Stimulated activated CD4-positive, alpha-beta T cell treated with anti-CD3 and anti-CD28 coated beads, Interleukin-4, amount 100 ng/mL, for 4 hours (primary cell): ENCODE measurements at regions not wholly inside any gene's neighbourhood (a gene's known extent, or its start where the extent isn't known, plus 50 kb on each side); places are given as distances from the start of the nearest gene placed in this dataset.
"Not testable (repeated sequence)": the region's sequence is repeated elsewhere in the genome, so short reads cannot be mapped to it uniquely, and the experiment has no call there.

ENCODE experiments used
- DNase-seq, 2 experiments: peaks; one replicate each; pipeline ENCODE4 v3.0.0-alpha.2; 2020

DNA sequence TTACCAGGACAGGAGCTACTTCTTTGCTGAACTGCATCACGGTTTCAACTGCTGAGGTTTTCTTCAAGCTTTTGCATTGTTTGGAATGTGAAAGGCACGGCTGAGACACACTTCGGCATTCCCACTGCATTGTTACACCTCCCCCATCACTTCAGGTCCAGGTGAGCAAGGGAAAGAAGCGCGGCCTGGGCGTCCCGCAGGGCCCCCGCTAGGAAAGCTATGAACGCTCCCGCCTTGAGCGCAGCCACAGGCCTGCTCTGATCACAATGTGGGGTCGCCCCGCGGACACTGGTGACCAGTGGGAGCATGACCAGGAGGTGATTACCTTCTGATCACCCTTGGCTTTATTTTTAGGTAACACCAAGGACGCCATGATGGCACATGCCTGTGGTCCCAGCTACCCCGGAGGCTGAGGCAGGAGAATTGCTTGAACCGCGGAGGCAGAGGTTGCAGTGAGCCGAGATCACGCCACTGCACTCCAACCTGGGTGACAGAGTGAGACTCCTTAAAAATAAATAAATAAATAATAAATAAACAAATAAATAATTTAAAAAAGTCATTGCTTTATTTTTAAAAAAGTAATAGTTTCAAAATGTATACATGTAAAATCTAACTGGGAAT is 82.2 kb upstream of the ANTXRL start:
- DNase-seq = not testable (repeated sequence)

DNA sequence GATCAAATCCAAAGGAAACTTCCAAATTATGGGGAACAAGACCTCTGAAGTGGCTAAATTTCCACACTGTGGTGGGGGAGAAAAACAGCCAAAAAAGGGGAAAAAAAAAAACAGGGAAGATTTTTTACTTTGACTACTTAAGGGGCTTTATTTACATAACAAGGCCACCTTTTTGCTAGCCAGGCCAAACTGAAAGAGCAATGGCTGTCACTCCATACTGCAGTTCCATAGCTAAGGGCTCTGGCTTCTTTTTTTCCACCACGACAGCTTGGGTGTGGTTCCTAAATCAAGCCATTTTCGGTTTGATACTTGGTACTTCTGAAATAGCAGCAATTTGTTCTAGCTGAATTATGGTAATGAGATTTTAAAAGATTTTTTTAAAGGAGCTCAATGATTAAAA is 76.4 kb upstream of the ANTXRL start:
- not testable (repeated sequence) for DNase-seq

DNA sequence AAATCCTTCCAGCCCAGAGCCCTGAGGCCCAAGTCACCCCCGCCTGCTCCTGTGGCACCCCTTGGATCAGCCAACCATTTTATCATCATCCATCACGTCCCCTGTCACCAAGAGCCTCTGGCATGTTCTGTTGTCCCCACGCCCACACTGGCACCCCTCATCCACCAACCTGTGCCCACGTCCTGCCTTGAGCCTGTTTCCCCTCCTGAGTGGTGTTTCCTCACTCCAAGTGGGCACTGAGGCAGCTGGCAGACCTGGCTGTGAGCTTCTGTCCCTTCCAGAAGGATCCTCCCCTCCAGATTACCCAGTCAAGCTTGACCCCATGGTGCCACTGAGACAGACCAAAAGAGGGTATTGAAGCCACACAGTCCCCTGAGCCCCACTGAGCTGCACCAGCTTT is 71.4 kb upstream of the ANTXRL start:
- DNase-seq = no peak

GRCh38 chr10:46216003-46216634 is 70.7 kb upstream of the ANTXRL start:
- no peak for DNase-seq

DNA sequence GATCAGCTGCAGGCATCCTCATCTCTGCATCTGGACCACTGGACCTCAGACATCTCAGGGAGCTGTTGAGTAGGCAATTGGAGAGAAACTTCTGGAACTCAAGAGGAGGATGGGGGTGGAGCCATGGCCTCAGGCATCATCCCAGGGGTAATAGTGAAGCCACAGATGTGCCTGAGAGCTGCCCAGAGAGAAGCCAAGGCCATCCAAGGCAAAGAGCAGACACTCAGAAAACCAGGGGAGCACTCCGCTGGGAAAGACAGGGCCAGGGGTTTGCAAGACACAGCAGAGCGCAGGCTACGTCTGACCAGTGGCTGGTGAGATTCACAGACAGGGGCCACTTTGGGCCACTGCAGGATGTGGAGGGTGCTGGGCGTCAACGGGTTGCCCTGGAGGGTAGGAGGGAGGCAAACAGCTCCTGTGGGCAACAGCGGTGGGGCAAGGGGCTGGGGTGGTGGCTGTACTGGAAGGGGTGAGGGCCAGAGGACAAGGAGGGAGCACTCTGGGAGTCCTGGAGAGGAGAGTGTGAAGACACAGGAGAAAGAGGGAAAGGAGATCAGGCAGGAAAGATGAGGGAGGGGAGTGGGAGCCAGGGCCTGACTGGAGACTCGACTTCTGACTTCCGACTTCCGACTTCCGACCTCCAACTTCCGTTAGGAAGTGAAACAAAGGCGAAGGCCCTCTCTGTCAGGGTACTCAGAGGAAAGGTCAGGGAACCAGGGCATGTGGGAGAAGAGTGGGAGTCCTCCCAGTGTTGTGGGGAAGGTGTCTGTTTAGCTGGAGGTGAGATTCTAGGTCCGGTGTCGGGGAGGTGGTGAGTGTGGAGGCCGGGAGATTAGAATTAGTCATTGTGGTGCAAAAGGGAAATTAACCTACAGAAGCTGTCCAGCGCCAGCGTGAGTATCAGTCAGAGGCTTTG is 69.7 kb upstream of the ANTXRL start:
- no peak for DNase-seq

- no peak for DNase-seq
Observed at GRCh38 chr10:46217752-46218453, 68.9 kb upstream of the ANTXRL start.

GRCh38 chr10:46218921-46219320 is 67.9 kb upstream of the ANTXRL start:
- DNase-seq = no peak

GRCh38 chr10:46219431-46219990 is 67.3 kb upstream of the ANTXRL start:
- DNase-seq = not testable (repeated sequence)

DNA sequence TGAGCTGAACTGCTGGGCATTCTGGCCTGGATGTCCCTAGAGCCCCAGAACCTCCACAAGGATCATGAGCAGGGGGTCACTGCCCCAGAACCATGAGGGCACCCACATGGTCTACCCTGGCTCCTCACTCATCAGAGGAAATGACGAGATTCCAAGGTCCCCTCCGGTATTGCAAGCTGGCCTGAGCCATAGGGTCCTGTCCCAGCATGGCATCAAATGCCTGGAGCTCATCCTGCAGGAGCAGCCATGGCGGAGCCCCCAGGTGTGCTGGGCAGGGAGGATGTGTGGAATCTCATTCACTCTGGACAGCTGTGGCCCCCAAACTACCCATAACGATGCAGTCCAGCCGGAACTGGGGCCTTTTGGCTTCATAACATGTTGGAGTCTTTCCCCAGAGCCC is 66.6 kb upstream of the ANTXRL start:
- DNase-seq = no peak

- no peak for DNase-seq
Observed at GRCh38 chr10:46220872-46221538, 65.8 kb upstream of the ANTXRL start.

GRCh38 chr10:46222364-46222935 is 64.3 kb upstream of the ANTXRL start:
- DNase-seq = no peak

GRCh38 chr10:46223064-46223480 is 63.7 kb upstream of the ANTXRL start:
- DNase-seq = peak in 1 of 2 experiments; percentile 12

DNA sequence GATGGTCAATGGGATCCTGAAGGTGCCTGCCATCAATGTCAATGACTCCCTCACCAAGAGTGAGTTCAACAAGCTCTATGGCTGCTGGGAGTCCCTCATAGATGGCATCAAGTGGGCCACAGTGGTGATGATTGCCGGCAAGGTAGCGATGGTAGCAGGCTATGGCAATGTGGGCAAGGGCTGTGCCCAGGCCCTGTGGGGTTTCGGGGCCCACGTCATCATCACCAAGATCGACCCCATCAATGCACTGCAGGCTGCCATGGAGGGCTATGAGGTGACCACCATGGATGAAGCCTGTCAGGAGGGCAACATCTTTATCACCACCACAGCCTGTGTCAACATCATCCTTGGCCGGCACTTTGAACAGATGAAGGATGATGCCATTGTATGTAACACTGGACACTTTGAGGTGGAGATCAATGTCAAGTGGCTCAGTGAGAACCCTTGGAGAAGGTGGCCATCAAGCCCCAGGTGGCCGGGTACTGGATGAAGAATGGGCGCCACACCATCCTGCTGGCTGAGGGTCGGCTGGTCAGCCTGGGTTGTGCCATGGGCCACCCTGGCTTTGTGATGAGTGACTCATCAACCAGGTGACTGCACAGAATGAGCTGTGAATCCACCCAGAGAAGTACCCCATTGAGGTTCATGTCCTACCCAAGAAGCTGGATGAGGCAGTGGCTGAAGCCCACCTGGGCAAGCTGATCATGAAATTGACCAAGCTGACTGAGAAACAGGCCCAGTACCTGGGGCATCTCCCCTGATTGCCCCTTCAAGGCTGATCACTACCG is 63.0 kb upstream of the ANTXRL start:
- no peak for DNase-seq

- DNase-seq = no peak
Observed at GRCh38 chr10:46224414-46224682, 62.4 kb upstream of the ANTXRL start.

DNA sequence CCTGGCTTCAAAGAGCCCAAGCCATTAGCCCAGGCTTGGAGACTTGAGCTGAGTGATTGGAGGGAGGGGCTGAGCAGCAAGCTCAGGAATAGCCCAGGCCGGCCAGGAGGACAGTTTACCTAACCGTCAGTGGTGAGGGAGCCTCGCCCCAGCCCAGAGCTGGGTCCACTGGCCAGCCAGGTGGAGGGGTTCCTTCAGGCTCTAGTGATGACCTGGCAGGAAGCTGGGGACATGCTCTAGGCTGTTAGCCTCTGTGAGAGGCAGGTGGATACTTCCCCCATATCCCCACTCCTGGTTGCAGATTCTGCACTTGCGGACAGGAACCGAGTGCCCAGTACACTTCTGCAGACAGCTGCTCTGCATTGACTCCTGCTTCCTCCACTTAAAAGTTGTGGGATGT is 61.2 kb upstream of the ANTXRL start:
- no peak for DNase-seq

DNA sequence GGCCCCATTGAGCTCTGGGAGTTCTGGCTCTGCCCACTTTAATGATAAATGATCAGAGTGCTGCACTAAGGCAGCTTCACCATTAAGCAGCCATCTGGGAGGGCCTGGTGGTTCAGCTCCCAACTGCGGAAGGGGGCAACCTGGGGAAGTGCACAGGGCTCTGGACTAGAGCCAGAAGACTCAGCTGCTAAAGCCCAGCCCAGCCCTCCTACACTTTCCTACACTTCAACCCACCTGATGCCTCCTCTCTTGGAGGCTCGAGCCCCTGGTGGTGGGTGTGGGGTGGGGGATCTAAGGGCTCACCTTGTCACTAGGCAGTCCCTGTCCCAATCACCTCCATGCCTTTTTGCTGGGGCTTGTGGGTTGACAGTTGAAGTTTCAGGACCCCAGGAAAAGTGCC is 60.6 kb upstream of the ANTXRL start:
- DNase-seq = no peak

- DNase-seq = no peak
Observed at GRCh38 chr10:46226900-46227558, 59.8 kb upstream of the ANTXRL start.

- no peak for DNase-seq
Observed at GRCh38 chr10:46227571-46227935, 59.2 kb upstream of the ANTXRL start.

GRCh38 chr10:46227936-46228562 is 58.7 kb upstream of the ANTXRL start:
- DNase-seq = no peak

DNA sequence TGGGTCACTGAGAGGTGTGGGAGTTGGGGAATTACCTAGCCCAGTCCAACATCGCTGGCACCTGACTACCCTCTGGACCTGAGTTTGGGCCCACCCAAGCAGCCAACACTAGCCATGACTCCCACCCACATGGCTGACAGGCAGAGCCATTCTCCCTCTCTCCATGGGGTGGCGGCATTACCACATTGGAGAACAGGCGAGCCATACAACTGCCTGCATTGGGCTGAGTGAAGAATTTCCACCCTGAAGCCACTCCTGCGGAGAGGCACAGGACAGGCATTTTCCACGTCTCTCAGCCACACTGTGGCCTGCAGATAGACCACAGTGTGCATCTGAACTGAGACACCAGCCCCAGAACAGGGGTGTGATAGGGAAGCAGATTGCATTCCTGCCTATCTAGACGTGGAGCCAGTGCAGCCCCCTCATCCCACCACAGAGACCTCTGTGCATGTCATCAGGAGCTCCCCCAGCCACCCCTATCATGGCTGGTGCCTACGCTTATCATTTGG is 58.2 kb upstream of the ANTXRL start:
- peak; percentile 48 for DNase-seq
